Keratinocyte (primary cell): ENCODE measurements at regions not wholly inside any gene's neighbourhood (a gene's known extent, or its start where the extent isn't known, plus 50 kb on each side); places are given as distances from the start of the nearest gene placed in this dataset.
"Not testable (repeated sequence)": the region's sequence is repeated elsewhere in the genome, so short reads cannot be mapped to it uniquely, and the experiment has no call there.

Source experiments
- DNase-seq: peaks from one replicate; pipeline ENCODE4 v3.0.0-alpha.2; 2011; ENCODE audit warnings: low read depth, missing footprints, low spot score
- FAIRE-seq: peaks from 2 replicates; lab custom pipeline; 2011; peaks lifted over from hg19 to GRCh38; lab: Jason Lieb, UNC
- H2AFZ ChIP-seq: 2 replicates; pipeline ENCODE4 v1.6.0; 2012; ENCODE audit warnings: low read length, control low read depth, inconsistent platforms; ENCODE audit not compliant: control insufficient read depth
- H3K27ac ChIP-seq: 2 replicates; pipeline ENCODE4 v1.5.1; 2011; ENCODE audit warnings: low read length; ENCODE audit not compliant: control insufficient read depth, insufficient read depth
- H3K27me3 ChIP-seq: 3 replicates; pipeline ENCODE4 v1.6.0; 2011; ENCODE audit warnings: low read length; ENCODE audit not compliant: control insufficient read depth, insufficient read depth; ENCODE audit errors: extremely low read depth
- H3K36me3 ChIP-seq, 2 experiments: 2 replicates in 1 of 2; 3 replicates in 1 of 2; pipeline ENCODE4 v1.5.1; 2011; ENCODE audit warnings: low read length in 2 of 2, mild to moderate bottlenecking in 1 of 2; ENCODE audit not compliant: control insufficient read depth in 2 of 2, insufficient read depth in 2 of 2; ENCODE audit errors: extremely low read depth in 1 of 2
- H3K4me1 ChIP-seq: 3 replicates; pipeline ENCODE4 v1.5.1; 2011; ENCODE audit warnings: low read length; ENCODE audit not compliant: control insufficient read depth, insufficient read depth; ENCODE audit errors: extremely low read depth
- H3K4me2 ChIP-seq: 3 replicates; pipeline ENCODE4 v1.6.0; 2011; ENCODE audit warnings: low read depth, low read length; ENCODE audit not compliant: control insufficient read depth, insufficient read depth; ENCODE audit errors: extremely low read depth
- H3K4me3 ChIP-seq, 3 experiments: fragments of 200-600 bp in 1 of 3; sonication (generic) in 1 of 3; 2 replicates in 2 of 3; 3 replicates in 1 of 3; pipeline ENCODE4 v1.5.1; 2011 to 2016; ENCODE audit warnings: low read length in 3 of 3, mild to moderate bottlenecking in 3 of 3, control low read depth in 2 of 3, inconsistent platforms in 1 of 3, low read depth in 1 of 3, mixed read lengths in 1 of 3, mixed run types in 1 of 3, moderate library complexity in 1 of 3; ENCODE audit not compliant: control insufficient read depth in 2 of 3, insufficient read depth in 2 of 3; ENCODE audit errors: extremely low read depth in 1 of 3
- H3K79me2 ChIP-seq: 2 replicates; pipeline ENCODE4 v1.6.0; 2012; ENCODE audit warnings: low read length; ENCODE audit not compliant: control insufficient read depth, insufficient read depth
- H3K9ac ChIP-seq: 3 replicates; pipeline ENCODE4 v1.6.0; 2011; ENCODE audit warnings: low read length; ENCODE audit not compliant: control insufficient read depth, insufficient read depth; ENCODE audit errors: extremely low read depth
- H3K9me1 ChIP-seq: 3 replicates; pipeline ENCODE4 v1.6.0; 2011; ENCODE audit warnings: low read length; ENCODE audit not compliant: control insufficient read depth, insufficient read depth; ENCODE audit errors: extremely low read depth
- H3K9me3 ChIP-seq: 2 replicates; pipeline ENCODE4 v1.5.1; 2012; ENCODE audit warnings: low read depth, low read length; ENCODE audit not compliant: control insufficient read depth
- H4K20me1 ChIP-seq: 3 replicates; pipeline ENCODE4 v1.6.0; 2011; ENCODE audit warnings: low read length; ENCODE audit not compliant: control insufficient read depth, insufficient read depth; ENCODE audit errors: extremely low read depth
- CTCF ChIP-seq, 3 experiments: IDR thresholded peaks in 1 of 3; conservative IDR thresholded peaks in 1 of 3; optimal IDR thresholded peaks in 1 of 3; 2 replicates in 2 of 3; 3 replicates in 1 of 3; pipeline versions ENCODE3 to v1.5.1; 2011; ENCODE audit warnings: low read length in 3 of 3, mild to moderate bottlenecking in 3 of 3, moderate library complexity in 2 of 3, control low read depth in 1 of 3, inconsistent platforms in 1 of 3; ENCODE audit not compliant: insufficient read depth in 2 of 3; ENCODE audit errors: extremely low read depth in 1 of 3
- EZH2 ChIP-seq: IDR thresholded peaks from one replicate; pipeline ENCODE4 v1.6.1; 2012; ENCODE audit warnings: inconsistent platforms, mild to moderate bottlenecking, low read length, moderate library complexity
- dilution Hi-C: fragments of 300-500 bp; cut with MboI; formaldehyde crosslinking; loops from one replicate; pipeline ENCODE4 v1.7.0; 2020; ENCODE audit warnings: low sequenced_read_pairs; ENCODE audit not compliant: extremely low pct_ligation_motif_present

- DNase-seq (no peak), FAIRE-seq (no peak)
- Histone ChIP-seq H3K27ac (no peak overlapping the region), H3K4me2 (no peak overlapping the region), H4K20me1 (no peaks in the 10 kb centered on the region), H3K9ac (no peak overlapping the region), H3K4me1 (no peaks in the 10 kb centered on the region), H3K9me3 (peaks cover 2% of the 10 kb centered on the region), H2AFZ (no peak overlapping the region), H3K79me2 (no peaks in the 10 kb centered on the region), H3K27me3 (no peaks in the 10 kb centered on the region), H3K9me1 (no peaks in the 10 kb centered on the region), H3K4me3 (no peak overlapping the region), H3K36me3 (no peaks in the 10 kb centered on the region)
- TF ChIP-seq EZH2 (no peak), CTCF (optimal IDR thresholded peaks at IDR 0.05 in 1 of 3, IDR thresholded peaks at IDR 0.05 in 1 of 3, conservative IDR thresholded peaks at IDR 0.05 in 1 of 3; ENCODE audit: extremely low read depth in 1 of 3, insufficient read depth in 2 of 3, low read length in 3 of 3) (no peak)
- dilution Hi-C loops: no loop called here
Observed at GRCh38 chr7:63106506-63107388, 891.9 kb upstream of the ZNF722 start.

- H3K9me1 ChIP-seq, H3K4me3 ChIP-seq, H3K27ac ChIP-seq, DNase-seq, H3K4me2 ChIP-seq, H4K20me1 ChIP-seq, H3K79me2 ChIP-seq, H3K4me1 ChIP-seq, H2AFZ ChIP-seq, H3K9me3 ChIP-seq, FAIRE-seq, H3K9ac ChIP-seq, dilution Hi-C loops, H3K36me3 ChIP-seq, H3K27me3 ChIP-seq: not testable (repeated sequence)
Observed at GRCh38 chr7:63111511-63111910, 887.1 kb upstream of the ZNF722 start.
